ENCODE measurements at regions not wholly inside any gene's neighbourhood (a gene's known extent, or its start where the extent isn't known, plus 50 kb on each side); places are given as distances from the start of the nearest gene placed in this dataset.

DNA sequence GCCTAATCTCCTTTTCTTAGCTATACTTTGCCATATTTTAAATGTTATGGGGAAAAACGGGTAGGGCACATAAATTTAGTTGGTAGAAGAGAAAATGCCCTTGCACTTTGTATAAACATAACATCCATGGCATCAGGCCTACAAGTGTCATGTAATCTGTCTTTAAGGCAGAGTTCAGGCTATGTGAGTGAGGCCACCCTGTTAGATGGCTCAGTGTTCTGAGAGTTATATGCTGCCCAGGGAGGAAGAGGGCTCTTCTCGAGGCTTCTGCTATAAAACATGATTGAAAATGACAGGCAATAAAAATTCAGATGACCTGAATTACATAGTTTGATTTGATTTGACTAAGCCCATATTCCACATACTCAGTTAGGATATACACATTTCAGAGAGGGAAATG is 553.6 kb upstream of the MAP3K7 start:
- TF ChIP-seq CTCF (conservative IDR thresholded peaks at IDR 0.05) (no peak), EZH2 (IDR thresholded peaks at IDR 0.05; ENCODE audit: low read depth) (no peak)
